Lower lobe of right lung (tissue), 2 donors: ENCODE measurements at regions not wholly inside any gene's neighbourhood (a gene's known extent, or its start where the extent isn't known, plus 50 kb on each side); places are given as distances from the start of the nearest gene placed in this dataset.

ENCODE experiments used
- ATAC-seq, 2 donors: fragments of 200-7000 bp; cut with Tn5 transposase; one replicate each; pipeline ENCODE4 v1.9.1; 2020 to 2022; ENCODE audit warnings: mild to moderate bottlenecking in 2 of 2, moderate library complexity in 2 of 2
- DNase-seq: peaks from one replicate; pipeline ENCODE4 v3.0.0-alpha.2; 2020
- H3K27ac ChIP-seq: fragments of 200-600 bp; one replicate; pipeline ENCODE4 v1.8.0; 2022
- H3K27me3 ChIP-seq: fragments of 200-600 bp; one replicate; pipeline ENCODE4 v1.8.0; 2022; ENCODE audit warnings: low read depth
- H3K36me3 ChIP-seq: fragments of 200-600 bp; one replicate; pipeline ENCODE4 v1.8.0; 2022; ENCODE audit warnings: mild to moderate bottlenecking
- H3K4me1 ChIP-seq: fragments of 200-600 bp; one replicate; pipeline ENCODE4 v1.8.0; 2022
- H3K4me3 ChIP-seq: fragments of 200-600 bp; one replicate; pipeline ENCODE4 v1.8.0; 2022; ENCODE audit warnings: mild to moderate bottlenecking
- H3K9me3 ChIP-seq: fragments of 200-600 bp; one replicate; pipeline ENCODE4 v1.8.0; 2022
- intact Hi-C: fragments of 100-400 bp; cut with DNase I; formaldehyde crosslinking; loops from one replicate; pipeline ENCODE4 v1.11.0; 2022
- TF ChIP-seq, protein P1 (sequence below): fragments of 200-600 bp; IDR thresholded peaks from one replicate; pipeline ENCODE4 v1.8.0; 2022; ENCODE audit warnings: antibody characterized with exemption, mild to moderate bottlenecking
- donor health status: DM: no; HTN: yes; CAD: no; lungs with severe emphysema.

DNA sequence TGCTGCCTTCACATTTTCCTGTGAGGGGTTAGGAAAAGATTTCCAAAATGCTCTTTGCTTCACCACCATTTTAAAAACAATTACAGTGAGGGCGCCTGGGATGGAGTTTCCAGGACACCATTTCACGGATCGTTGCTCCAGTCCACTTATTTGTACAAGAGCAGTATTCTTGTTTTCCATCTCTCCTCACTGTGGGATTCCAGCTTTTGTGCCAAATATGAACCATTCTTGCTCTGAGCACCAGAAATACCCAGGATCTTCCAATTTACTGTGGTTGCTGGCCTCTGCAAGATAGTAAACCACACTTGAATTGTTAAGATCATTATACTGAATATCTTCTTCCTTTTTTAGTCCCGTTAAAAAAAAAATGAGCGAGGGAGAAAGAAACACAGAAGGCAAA, 899.5 kb downstream of the TLE1 start:
- Histone ChIP-seq H3K36me3 (no peaks in the 10 kb centered on the region), H3K4me3 (no peak overlapping the region), H3K27me3 (no peaks in the 10 kb centered on the region), H3K27ac (no peak overlapping the region), H3K4me1 (peaks cover 6% of the 10 kb centered on the region), H3K9me3 (no peaks in the 10 kb centered on the region)
- no peak for ATAC-seq
- intact Hi-C loops: no loop called here
- DNase-seq: no peak
- TF ChIP-seq, protein P1, sequence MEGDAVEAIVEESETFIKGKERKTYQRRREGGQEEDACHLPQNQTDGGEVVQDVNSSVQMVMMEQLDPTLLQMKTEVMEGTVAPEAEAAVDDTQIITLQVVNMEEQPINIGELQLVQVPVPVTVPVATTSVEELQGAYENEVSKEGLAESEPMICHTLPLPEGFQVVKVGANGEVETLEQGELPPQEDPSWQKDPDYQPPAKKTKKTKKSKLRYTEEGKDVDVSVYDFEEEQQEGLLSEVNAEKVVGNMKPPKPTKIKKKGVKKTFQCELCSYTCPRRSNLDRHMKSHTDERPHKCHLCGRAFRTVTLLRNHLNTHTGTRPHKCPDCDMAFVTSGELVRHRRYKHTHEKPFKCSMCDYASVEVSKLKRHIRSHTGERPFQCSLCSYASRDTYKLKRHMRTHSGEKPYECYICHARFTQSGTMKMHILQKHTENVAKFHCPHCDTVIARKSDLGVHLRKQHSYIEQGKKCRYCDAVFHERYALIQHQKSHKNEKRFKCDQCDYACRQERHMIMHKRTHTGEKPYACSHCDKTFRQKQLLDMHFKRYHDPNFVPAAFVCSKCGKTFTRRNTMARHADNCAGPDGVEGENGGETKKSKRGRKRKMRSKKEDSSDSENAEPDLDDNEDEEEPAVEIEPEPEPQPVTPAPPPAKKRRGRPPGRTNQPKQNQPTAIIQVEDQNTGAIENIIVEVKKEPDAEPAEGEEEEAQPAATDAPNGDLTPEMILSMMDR: no peak

DNA sequence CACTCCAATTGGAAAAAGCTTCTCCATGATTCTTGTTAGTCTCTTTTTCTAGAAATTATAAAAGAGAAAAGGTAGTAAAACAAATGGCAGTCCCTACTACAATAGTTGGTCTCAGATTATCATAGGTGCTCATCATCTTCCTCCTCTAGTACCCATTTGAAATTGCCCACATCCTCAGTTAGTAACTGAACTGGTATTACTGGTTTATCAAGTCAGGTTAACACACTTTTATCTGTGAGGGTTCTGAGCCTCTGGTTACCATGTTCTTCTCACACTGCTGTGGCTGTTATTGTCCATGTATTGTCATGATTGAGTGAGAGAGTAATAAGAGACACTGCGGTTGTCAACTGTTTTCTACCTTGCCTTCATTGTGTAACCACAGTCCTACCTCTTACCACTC, 901.7 kb downstream of the TLE1 start:
- ATAC-seq: no peak
- Histone ChIP-seq H3K27me3 (no peaks in the 10 kb centered on the region), H3K4me3 (no peak overlapping the region), H3K4me1 (no peaks in the 10 kb centered on the region), H3K27ac (no peak overlapping the region), H3K9me3 (no peaks in the 10 kb centered on the region), H3K36me3 (no peaks in the 10 kb centered on the region)
- DNase-seq: no peak
- intact Hi-C loops: no loop called here
- TF ChIP-seq, protein P1: no peak

DNA sequence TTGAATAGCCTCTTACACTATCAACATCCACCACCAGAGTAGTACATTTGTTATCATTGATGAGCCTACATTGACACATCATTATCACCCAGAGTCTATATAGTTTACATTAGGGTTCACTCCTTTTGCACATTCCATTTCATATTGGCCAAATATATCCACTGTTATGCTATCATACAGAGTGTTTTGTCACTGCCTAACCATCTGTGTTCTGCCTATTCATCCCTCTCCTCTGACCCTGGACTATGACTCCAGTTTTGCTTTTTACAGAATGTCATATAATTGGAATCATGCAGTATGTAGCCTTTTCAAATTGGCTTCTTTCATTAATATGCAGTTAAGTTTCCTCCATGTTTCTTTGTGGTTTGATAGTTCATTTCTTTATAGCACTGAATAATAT, 904.7 kb downstream of the TLE1 start:
- no peak overlapping the region for H3K27ac ChIP-seq
- DNase-seq (no peak), ATAC-seq (no peak)
- intact Hi-C loops: no loop called here
- H3K36me3 ChIP-seq: no peaks in the 10 kb centered on the region
- H3K9me3 ChIP-seq: no peaks in the 10 kb centered on the region
- H3K27me3 ChIP-seq: no peaks in the 10 kb centered on the region
- H3K4me3 ChIP-seq: no peak overlapping the region
- no peaks in the 10 kb centered on the region for H3K4me1 ChIP-seq
- TF ChIP-seq, protein P1: no peak

DNA sequence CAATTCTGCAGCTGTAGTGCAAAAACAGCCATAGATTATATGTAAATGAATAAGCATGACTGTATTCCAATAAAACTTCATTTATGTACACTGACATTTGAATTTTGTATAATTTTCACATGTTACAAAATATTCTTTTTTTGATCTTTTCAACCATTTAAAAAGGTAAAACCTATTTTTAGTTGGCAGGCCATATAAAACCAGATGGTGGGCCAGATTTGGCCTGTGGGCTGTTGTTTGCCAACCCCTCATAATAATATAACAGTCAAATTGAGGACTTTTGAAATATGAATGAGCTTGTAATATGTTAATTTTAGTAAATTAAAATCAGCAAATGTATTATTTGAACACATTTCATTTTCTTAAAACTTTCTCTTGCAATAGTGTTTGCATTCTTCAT, 913.4 kb downstream of the TLE1 start:
- DNase-seq (no peak), ATAC-seq (no peak)
- intact Hi-C loops: no loop called here
- Histone ChIP-seq H3K27me3 (no peaks in the 10 kb centered on the region), H3K36me3 (no peaks in the 10 kb centered on the region), H3K4me3 (no peak overlapping the region), H3K27ac (no peak overlapping the region), H3K9me3 (no peaks in the 10 kb centered on the region), H3K4me1 (no peaks in the 10 kb centered on the region)
- TF ChIP-seq, protein P1: no peak

DNA sequence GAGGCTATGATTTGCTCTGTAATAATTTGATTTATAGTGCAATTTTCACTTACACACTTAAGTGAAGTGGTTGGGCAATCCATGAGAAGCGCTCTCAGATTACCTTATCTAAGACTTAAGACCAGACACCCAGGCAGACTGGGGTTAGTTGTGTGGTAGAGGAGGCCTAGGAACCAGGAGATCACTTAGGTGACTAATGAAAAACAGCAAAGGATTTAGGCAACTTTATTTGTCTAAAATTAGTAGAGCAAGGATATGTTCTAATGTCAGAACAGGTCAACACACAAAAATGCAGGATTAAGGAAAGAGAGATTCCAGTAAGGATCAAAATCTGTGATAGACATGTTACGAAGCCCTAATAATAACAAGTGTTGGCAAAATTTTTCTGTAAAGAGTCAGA, 913.8 kb downstream of the TLE1 start:
- Histone ChIP-seq H3K27me3 (no peaks in the 10 kb centered on the region), H3K9me3 (no peaks in the 10 kb centered on the region), H3K4me3 (no peak overlapping the region), H3K36me3 (no peaks in the 10 kb centered on the region), H3K27ac (no peak overlapping the region), H3K4me1 (no peaks in the 10 kb centered on the region)
- ATAC-seq (no peak), DNase-seq (no peak)
- intact Hi-C loops: no loop called here
- TF ChIP-seq, protein P1: no peak
